ENCODE measurements at regions not wholly inside any gene's neighbourhood (a gene's known extent, or its start where the extent isn't known, plus 50 kb on each side); places are given as distances from the start of the nearest gene placed in this dataset.

- TF ChIP-seq REST (IDR thresholded peaks at IDR 0.05; ENCODE audit: insufficient read depth in 1 of 2, low read depth in 2 of 2, low read length in 2 of 2), result no peak
- no peak for TF ChIP-seq POLR2AphosphoS5 (IDR thresholded peaks at IDR 0.05; ENCODE audit: low read depth, low read length)
- TF ChIP-seq FOXP2 (optimal IDR thresholded peaks at IDR 0.05; ENCODE audit: borderline replicate concordance, extremely low read depth, extremely low read length, insufficient read depth), result no peak
- no peak for TF ChIP-seq SIN3A (IDR thresholded peaks at IDR 0.05; ENCODE audit: borderline replicate concordance, insufficient read depth, low read length)
- no peak for TF ChIP-seq TAF1 (IDR thresholded peaks at IDR 0.05; ENCODE audit: borderline replicate concordance, insufficient read depth, low read length)
Observed at GRCh38 chr21:14830307-14830706, 234.5 kb downstream of the NRIP1 start.

All from PFSK-1 (cell line).